HG03469 (cell line): ENCODE measurements at regions not wholly inside any gene's neighbourhood (a gene's known extent, or its start where the extent isn't known, plus 50 kb on each side); places are given as distances from the start of the nearest gene placed in this dataset.

ENCODE experiments used
- ATAC-seq: cut with Tn5 transposase; IDR thresholded peaks from one replicate; pipeline ENCODE4 v1.9.1; 2021; ENCODE audit warnings: mild to moderate bottlenecking, moderate library complexity, moderate number of reproducible peaks; ENCODE audit not compliant: unreplicated experiment

DNA sequence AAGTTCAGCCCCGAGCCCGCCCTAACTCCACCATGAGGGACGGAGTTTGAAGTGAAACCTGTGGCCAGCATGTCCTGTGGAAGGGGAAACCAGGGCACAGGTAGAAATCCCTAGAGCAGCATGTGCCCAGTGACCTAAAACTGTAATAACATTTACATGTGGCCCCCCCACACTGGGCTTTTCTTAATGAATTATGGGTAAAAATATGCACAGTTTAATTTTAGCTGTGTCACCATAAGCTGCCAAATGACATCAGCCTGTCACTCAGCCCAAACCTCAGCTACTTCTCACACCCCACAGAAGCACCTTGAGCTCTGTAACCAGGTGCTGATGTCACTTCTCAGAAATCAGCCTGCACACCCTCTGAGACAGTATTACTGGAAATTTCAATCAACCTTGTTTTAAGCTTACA lies 50.0 kb upstream of the SLC19A1 start:
- peak; percentile 41 for ATAC-seq

DNA sequence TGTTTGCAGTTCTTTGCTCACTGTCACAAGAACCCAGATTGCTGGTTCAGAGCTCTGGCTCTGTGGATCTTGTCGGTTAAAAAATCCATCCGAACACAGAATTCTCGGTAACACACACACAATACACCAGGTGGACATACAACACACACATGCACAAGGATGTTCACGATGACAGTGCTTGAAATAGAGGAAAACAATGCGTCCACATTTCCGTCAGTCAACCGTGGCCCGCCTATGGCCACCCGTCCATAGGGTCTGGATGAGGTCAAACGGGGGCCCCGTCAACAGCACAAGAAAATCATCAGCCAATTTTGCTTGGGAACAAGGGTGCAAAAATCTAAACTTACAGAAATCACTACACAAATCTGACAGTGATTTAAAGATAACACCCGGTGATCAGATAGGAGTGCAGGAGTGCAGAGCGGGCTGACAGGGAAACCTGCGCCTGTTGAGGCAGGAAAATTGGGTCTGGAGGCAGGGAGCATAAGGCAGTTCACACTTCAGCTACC lies 50.4 kb upstream of the SLC19A1 start:
- ATAC-seq = no peak

DNA sequence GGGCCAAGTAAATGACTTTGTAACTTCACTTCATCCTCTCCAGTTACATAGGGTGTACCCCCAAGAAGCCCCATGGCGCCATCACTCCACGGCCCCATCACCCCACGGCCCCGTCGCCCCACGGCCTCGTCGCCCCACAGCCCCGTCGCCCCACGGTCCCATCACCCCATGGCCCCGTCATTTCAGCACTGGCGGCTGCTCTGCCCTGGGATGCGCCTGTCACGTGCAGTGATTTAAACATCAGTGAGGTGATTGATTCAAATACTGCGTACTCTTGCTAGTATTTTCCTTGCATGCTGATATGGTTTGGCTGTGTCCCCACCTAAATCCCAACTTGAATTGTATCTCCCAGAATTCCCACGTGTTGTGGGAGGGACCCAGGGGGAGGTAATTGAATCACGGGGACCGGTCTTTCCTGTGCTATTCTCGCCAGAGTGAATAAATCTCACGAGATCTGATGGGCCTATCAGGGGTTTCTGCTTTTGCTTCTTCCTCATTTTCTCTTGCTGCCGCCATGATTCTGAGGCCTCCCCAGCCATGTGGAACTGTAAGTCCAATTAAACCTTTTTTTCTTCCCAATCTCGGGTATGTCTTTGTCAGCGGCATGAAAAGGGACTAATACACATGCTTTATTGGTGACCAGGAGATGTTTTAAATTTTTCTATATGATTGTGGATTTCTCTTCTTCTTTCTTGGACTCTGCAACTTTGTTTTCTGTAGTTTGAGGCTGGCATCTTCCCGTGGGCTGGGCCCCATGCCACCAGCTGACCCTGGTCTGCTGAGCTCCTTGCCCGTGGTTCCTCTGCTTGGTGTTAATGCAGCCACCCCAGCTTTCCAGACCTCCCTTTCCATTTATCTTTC lies 50.1 kb upstream of the PCBP3 start:
- no peak for ATAC-seq
